HG02973 (cell line): ENCODE measurements at regions not wholly inside any gene's neighbourhood (a gene's known extent, or its start where the extent isn't known, plus 50 kb on each side); places are given as distances from the start of the nearest gene placed in this dataset.
"Not testable (repeated sequence)": the region's sequence is repeated elsewhere in the genome, so short reads cannot be mapped to it uniquely, and the experiment has no call there.

Experiments used
- ATAC-seq: cut with Tn5 transposase; IDR thresholded peaks from one replicate; pipeline ENCODE4 v1.9.1; 2021; ENCODE audit warnings: moderate library complexity; ENCODE audit not compliant: unreplicated experiment

GRCh38 chr6:51121380-51121976 lies 302.8 kb downstream of the TFAP2B start:
- not testable (repeated sequence) for ATAC-seq

GRCh38 chr6:51129043-51129442 lies 310.4 kb downstream of the TFAP2B start:
- no peak for ATAC-seq

GRCh38 chr6:51137777-51138176 lies 319.1 kb downstream of the TFAP2B start:
- no peak for ATAC-seq

GRCh38 chr6:51139950-51140385 lies 321.3 kb downstream of the TFAP2B start:
- no peak for ATAC-seq

GRCh38 chr6:51141080-51141479 lies 322.4 kb downstream of the TFAP2B start:
- ATAC-seq: no peak

- no peak for ATAC-seq
Measured at GRCh38 chr6:51147756-51148155, 329.1 kb downstream of the TFAP2B start.

- no peak for ATAC-seq
Measured at GRCh38 chr6:51152594-51152993, 333.9 kb downstream of the TFAP2B start.

- ATAC-seq: no peak
Measured at GRCh38 chr6:51153109-51153508, 334.4 kb downstream of the TFAP2B start.

GRCh38 chr6:51154925-51155324 lies 336.3 kb downstream of the TFAP2B start:
- not testable (repeated sequence) for ATAC-seq

GRCh38 chr6:51159260-51159659 lies 340.6 kb downstream of the TFAP2B start:
- not testable (repeated sequence) for ATAC-seq

GRCh38 chr6:51161752-51162151 lies 343.1 kb downstream of the TFAP2B start:
- ATAC-seq: no peak

GRCh38 chr6:51163843-51164529 lies 345.3 kb downstream of the TFAP2B start:
- ATAC-seq: no peak

GRCh38 chr6:51166914-51167313 lies 348.2 kb downstream of the TFAP2B start:
- ATAC-seq: no peak

GRCh38 chr6:51167468-51167867 lies 348.8 kb downstream of the TFAP2B start:
- ATAC-seq: no peak

- ATAC-seq: no peak
Measured at GRCh38 chr6:51182827-51183226, 364.2 kb downstream of the TFAP2B start.

- no peak for ATAC-seq
Measured at GRCh38 chr6:51184046-51184445, 365.4 kb downstream of the TFAP2B start.

GRCh38 chr6:51193163-51193562 lies 374.5 kb downstream of the TFAP2B start:
- ATAC-seq: not testable (repeated sequence)

- no peak for ATAC-seq
Measured at GRCh38 chr6:51199105-51199552, 380.5 kb downstream of the TFAP2B start.

- ATAC-seq: no peak
Measured at GRCh38 chr6:51199733-51200260, 381.1 kb downstream of the TFAP2B start.

GRCh38 chr6:51200676-51201075 lies 382.0 kb downstream of the TFAP2B start:
- ATAC-seq: no peak

GRCh38 chr6:51202653-51203052 lies 384.0 kb downstream of the TFAP2B start:
- ATAC-seq: not testable (repeated sequence)

- no peak for ATAC-seq
Measured at GRCh38 chr6:51203504-51203903, 384.8 kb downstream of the TFAP2B start.
